Mesendoderm (in vitro differentiated cells): ENCODE measurements at regions not wholly inside any gene's neighbourhood (a gene's known extent, or its start where the extent isn't known, plus 50 kb on each side); places are given as distances from the start of the nearest gene placed in this dataset.

Source experiments
- DNase-seq: peaks from one replicate; pipeline ENCODE4 v3.0.0; 2013
- H2AK5ac ChIP-seq: 2 replicates; pipeline ENCODE4 v1.6.1; 2013; ENCODE audit warnings: low read length, inconsistent platforms
- H2BK120ac ChIP-seq: 2 replicates; pipeline ENCODE4 v1.6.1; 2013; ENCODE audit warnings: low read depth, mild to moderate bottlenecking, low read length, moderate library complexity, mixed read lengths
- H2BK15ac ChIP-seq: replicated peaks from 2 replicates; pipeline ENCODE4 v1.6.1; 2013; ENCODE audit warnings: low read depth, mild to moderate bottlenecking, moderate library complexity
- H2BK5ac ChIP-seq: 2 replicates; pipeline ENCODE4 v1.6.1; 2013; ENCODE audit warnings: low read length, inconsistent platforms
- H3K18ac ChIP-seq: 2 replicates; pipeline ENCODE4 v1.6.1; 2013; ENCODE audit warnings: mild to moderate bottlenecking, low read length, mixed read lengths
- H3K23ac ChIP-seq: one replicate; pipeline ENCODE4 v1.6.1; 2013; ENCODE audit warnings: low read length
- H3K27ac ChIP-seq: 2 replicates; pipeline ENCODE4 v1.5.1; 2013; ENCODE audit warnings: low read depth, mild to moderate bottlenecking, inconsistent platforms, low read length, moderate library complexity
- H3K27me3 ChIP-seq: 2 replicates; pipeline ENCODE4 v1.6.1; 2013; ENCODE audit warnings: low read length, control low read depth, mild to moderate bottlenecking, inconsistent platforms; ENCODE audit not compliant: insufficient read depth, poor library complexity
- H3K36me3 ChIP-seq: 2 replicates; pipeline ENCODE4 v1.6.1; 2013; ENCODE audit warnings: low read length, inconsistent platforms; ENCODE audit not compliant: control insufficient read depth, insufficient read depth
- H3K4ac ChIP-seq: one replicate; pipeline ENCODE4 v1.6.1; 2013; ENCODE audit warnings: low read depth, mild to moderate bottlenecking, low read length, moderate library complexity
- H3K4me1 ChIP-seq: 2 replicates; pipeline ENCODE4 v1.6.1; 2013; ENCODE audit warnings: low read depth, low read length, inconsistent platforms; ENCODE audit not compliant: control insufficient read depth
- H3K4me2 ChIP-seq: 2 replicates; pipeline ENCODE4 v1.6.1; 2013; ENCODE audit warnings: low read length
- H3K4me3 ChIP-seq: 2 replicates; pipeline ENCODE4 v1.5.1; 2013; ENCODE audit warnings: mild to moderate bottlenecking, low read length
- H3K56ac ChIP-seq: one replicate; pipeline ENCODE4 v1.6.1; 2013; ENCODE audit warnings: low read length
- H3K79me1 ChIP-seq: 2 replicates; pipeline ENCODE4 v1.6.1; 2013; ENCODE audit warnings: low read length, inconsistent platforms
- H3K79me2 ChIP-seq: 2 replicates; pipeline ENCODE4 v1.6.1; 2013; ENCODE audit warnings: mild to moderate bottlenecking, low read length; ENCODE audit not compliant: control insufficient read depth, insufficient read depth
- H3K9ac ChIP-seq: 2 replicates; pipeline ENCODE4 v1.6.1; 2013; ENCODE audit warnings: low read length, inconsistent platforms
- H4K5ac ChIP-seq: one replicate; pipeline ENCODE4 v1.6.1; 2013; ENCODE audit warnings: low read length
- H4K8ac ChIP-seq: one replicate; pipeline ENCODE4 v1.6.1; 2013; ENCODE audit warnings: low read depth, mild to moderate bottlenecking, control low read depth, low read length, moderate library complexity
- WGBS: extraction: QIAGEN DNeasy Blood & Tissue Kit; methylation state at CpG from one replicate; pipeline ENCODE4 v1.1.7; 2013; ENCODE audit warnings: low lambda C conversion rate, missing lambda C conversion rate; ENCODE audit not compliant: insufficient coverage; ENCODE audit errors: extremely low coverage; 5-methylcytosine and 5-hydroxymethylcytosine counted together

DNA sequence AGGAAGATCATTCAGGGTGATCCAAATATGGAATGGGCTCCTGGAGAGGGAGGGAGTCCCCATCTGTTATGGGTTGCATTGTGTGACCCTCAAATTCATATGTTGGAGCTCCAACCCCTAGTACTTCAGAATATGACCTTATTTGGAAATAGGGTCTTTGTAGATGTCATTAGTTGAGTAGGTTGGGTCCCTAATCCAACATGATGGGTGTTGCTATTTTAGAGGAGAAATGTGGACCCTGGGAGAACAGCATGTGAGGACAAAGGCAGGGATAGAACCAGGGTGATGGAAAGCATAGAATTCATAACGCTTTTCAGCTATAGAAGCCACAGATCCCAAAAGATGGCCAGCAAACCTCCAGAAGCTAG lies 91.5 kb upstream of the SMNDC1 start:
- H2BK15ac ChIP-seq: peak overlapping the region; percentile 61
- H3K23ac ChIP-seq: no peak overlapping the region
- no peak for DNase-seq
- no peak overlapping the region for H3K56ac ChIP-seq
- H3K4ac ChIP-seq: no peak overlapping the region
- H3K36me3 ChIP-seq: no peaks in the 10 kb centered on the region
- no peak overlapping the region for H3K9ac ChIP-seq
- no peak overlapping the region for H2AK5ac ChIP-seq
- H3K27ac ChIP-seq: no peak overlapping the region
- H4K8ac ChIP-seq: no peak overlapping the region
- H3K27me3 ChIP-seq: no peaks in the 10 kb centered on the region
- H3K18ac ChIP-seq: no peak overlapping the region
- H2BK120ac ChIP-seq: no peak overlapping the region
- no CpG with 5 or more reads among the region's 1 CpG for WGBS
- H3K79me2 ChIP-seq: no peaks in the 10 kb centered on the region
- no peak overlapping the region for H2BK5ac ChIP-seq
- H3K4me1 ChIP-seq: peaks cover 32% of the 10 kb centered on the region
- no peak overlapping the region for H4K5ac ChIP-seq
- H3K79me1 ChIP-seq: no peaks in the 10 kb centered on the region
- H3K4me3 ChIP-seq: no peak overlapping the region
- no peak overlapping the region for H3K4me2 ChIP-seq

DNA sequence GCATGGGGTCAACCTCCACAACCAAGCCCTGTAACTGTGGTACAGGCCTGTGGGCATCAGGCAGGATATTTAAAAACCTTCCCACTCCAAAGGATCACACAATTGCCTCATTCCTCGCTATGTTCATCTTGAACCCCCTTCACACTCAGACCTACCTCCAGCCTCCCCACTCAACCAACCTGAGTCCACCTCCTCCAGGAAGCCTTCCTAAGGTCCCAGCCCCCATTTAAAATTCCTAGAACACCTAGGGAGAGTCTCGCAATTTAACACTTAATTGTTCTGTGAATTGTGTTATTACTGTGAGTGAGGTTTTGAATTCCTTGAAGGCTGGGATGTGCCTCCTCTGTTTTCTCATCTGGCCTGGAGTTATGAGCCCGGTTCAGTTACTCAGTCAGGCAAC lies 93.1 kb upstream of the SMNDC1 start:
- H3K4me2 ChIP-seq: no peak overlapping the region
- peak overlapping the region; percentile 29 for H2BK5ac ChIP-seq
- H3K4me3 ChIP-seq: no peak overlapping the region
- no peak overlapping the region for H4K8ac ChIP-seq
- no peak overlapping the region for H4K5ac ChIP-seq
- no peaks in the 10 kb centered on the region for H3K27me3 ChIP-seq
- H3K79me2 ChIP-seq: no peaks in the 10 kb centered on the region
- H3K36me3 ChIP-seq: no peaks in the 10 kb centered on the region
- no peak overlapping the region for H3K23ac ChIP-seq
- H3K18ac ChIP-seq: no peak overlapping the region
- no peak overlapping the region for H3K9ac ChIP-seq
- H2BK120ac ChIP-seq: no peak overlapping the region
- DNase-seq: no peak
- H3K27ac ChIP-seq: no peak overlapping the region
- no peaks in the 10 kb centered on the region for H3K79me1 ChIP-seq
- H2AK5ac ChIP-seq: peak overlapping the region; percentile 71
- H3K4me1 ChIP-seq: peaks cover 24% of the 10 kb centered on the region
- no CpG with 5 or more reads among the region's 3 CpGs for WGBS
- no peak overlapping the region for H2BK15ac ChIP-seq
- H3K56ac ChIP-seq: peak overlapping the region; percentile 18
- H3K4ac ChIP-seq: peak overlapping the region; percentile 17

- H3K18ac ChIP-seq: peak overlapping the region; percentile 45
- no peak overlapping the region for H3K4me3 ChIP-seq
- H3K4ac ChIP-seq: no peak overlapping the region
- no peaks in the 10 kb centered on the region for H3K79me2 ChIP-seq
- DNase-seq: peak; percentile 85
- no peak overlapping the region for H3K4me2 ChIP-seq
- H3K4me1 ChIP-seq: peaks cover 18% of the 10 kb centered on the region
- WGBS: no CpG with 5 or more reads among the region's 9 CpGs
- no peak overlapping the region for H3K9ac ChIP-seq
- no peaks in the 10 kb centered on the region for H3K36me3 ChIP-seq
- no peak overlapping the region for H2AK5ac ChIP-seq
- H2BK5ac ChIP-seq: no peak overlapping the region
- H2BK15ac ChIP-seq: no peak overlapping the region
- no peak overlapping the region for H2BK120ac ChIP-seq
- no peaks in the 10 kb centered on the region for H3K27me3 ChIP-seq
- no peak overlapping the region for H4K8ac ChIP-seq
- no peak overlapping the region for H3K23ac ChIP-seq
- no peaks in the 10 kb centered on the region for H3K79me1 ChIP-seq
- no peak overlapping the region for H3K27ac ChIP-seq
- no peak overlapping the region for H4K5ac ChIP-seq
- peak overlapping the region; percentile 6 for H3K56ac ChIP-seq
Observed at GRCh38 chr10:110398419-110399105, 93.8 kb upstream of the SMNDC1 start.

- Histone ChIP-seq H4K5ac (no peak overlapping the region), H3K27ac (no peak overlapping the region)
- no CpG with 5 or more reads among the region's 9 CpGs for WGBS
Observed at GRCh38 chr10:110399106-110399964, 94.6 kb upstream of the SMNDC1 start.

GRCh38 chr10:110399965-110400933 lies 95.5 kb upstream of the SMNDC1 start:
- DNase-seq: no peak
- Histone ChIP-seq H2BK5ac (no peak overlapping the region), H3K23ac (no peak overlapping the region), H2BK15ac (no peak overlapping the region), H3K36me3 (no peaks in the 10 kb centered on the region), H3K4me2 (no peak overlapping the region), H4K8ac (no peak overlapping the region), H3K4ac (no peak overlapping the region), H2AK5ac (no peak overlapping the region), H4K5ac (no peak overlapping the region), H3K79me1 (no peaks in the 10 kb centered on the region), H3K4me1 (peaks cover 24% of the 10 kb centered on the region), H3K9ac (no peak overlapping the region), H3K18ac (peak overlapping the region; percentile 33), H2BK120ac (no peak overlapping the region), H3K27ac (no peak overlapping the region), H3K79me2 (no peaks in the 10 kb centered on the region), H3K56ac (no peak overlapping the region), H3K4me3 (no peak overlapping the region), H3K27me3 (no peaks in the 10 kb centered on the region)
- no CpG with 5 or more reads among the region's 7 CpGs for WGBS

More at GRCh38 chr10:110399106-110399964, 94.6 kb upstream of the SMNDC1 start:
- Histone ChIP-seq H2BK5ac (no peak overlapping the region), H3K79me1 (no peaks in the 10 kb centered on the region), H3K23ac (no peak overlapping the region), H3K4me1 (peaks cover 16% of the 10 kb centered on the region), H3K4me2 (no peak overlapping the region), H3K4ac (no peak overlapping the region), H3K27me3 (no peaks in the 10 kb centered on the region), H3K56ac (no peak overlapping the region), H3K9ac (no peak overlapping the region), H4K8ac (no peak overlapping the region), H3K79me2 (no peaks in the 10 kb centered on the region), H2BK120ac (no peak overlapping the region), H3K4me3 (no peak overlapping the region), H2AK5ac (no peak overlapping the region), H3K36me3 (no peaks in the 10 kb centered on the region), H3K18ac (no peak overlapping the region), H2BK15ac (no peak overlapping the region)
- DNase-seq: no peak
